ENCODE measurements at regions not wholly inside any gene's neighbourhood (a gene's known extent, or its start where the extent isn't known, plus 50 kb on each side); places are given as distances from the start of the nearest gene placed in this dataset.

DNA sequence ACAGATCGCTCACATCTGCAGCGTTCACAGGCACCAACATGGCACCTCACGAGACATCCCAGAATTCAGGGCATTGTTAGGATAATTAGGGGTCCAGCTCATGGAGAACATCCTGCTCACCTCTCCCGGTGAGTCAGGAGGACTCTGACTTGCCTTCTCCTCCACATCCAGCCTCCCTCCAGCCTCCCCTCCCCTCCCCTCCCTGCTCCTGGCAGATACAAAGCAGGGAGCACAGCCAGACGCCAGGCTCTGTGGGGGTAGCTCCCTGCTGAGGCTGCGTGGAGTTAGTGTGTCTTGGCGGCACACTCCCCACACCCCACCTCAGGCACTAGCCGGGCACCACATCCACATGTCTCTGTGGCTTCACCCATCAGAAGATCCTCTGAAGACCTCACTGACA is 320.6 kb downstream of the CXCL12 start:
- TF ChIP-seq, protein P1, sequence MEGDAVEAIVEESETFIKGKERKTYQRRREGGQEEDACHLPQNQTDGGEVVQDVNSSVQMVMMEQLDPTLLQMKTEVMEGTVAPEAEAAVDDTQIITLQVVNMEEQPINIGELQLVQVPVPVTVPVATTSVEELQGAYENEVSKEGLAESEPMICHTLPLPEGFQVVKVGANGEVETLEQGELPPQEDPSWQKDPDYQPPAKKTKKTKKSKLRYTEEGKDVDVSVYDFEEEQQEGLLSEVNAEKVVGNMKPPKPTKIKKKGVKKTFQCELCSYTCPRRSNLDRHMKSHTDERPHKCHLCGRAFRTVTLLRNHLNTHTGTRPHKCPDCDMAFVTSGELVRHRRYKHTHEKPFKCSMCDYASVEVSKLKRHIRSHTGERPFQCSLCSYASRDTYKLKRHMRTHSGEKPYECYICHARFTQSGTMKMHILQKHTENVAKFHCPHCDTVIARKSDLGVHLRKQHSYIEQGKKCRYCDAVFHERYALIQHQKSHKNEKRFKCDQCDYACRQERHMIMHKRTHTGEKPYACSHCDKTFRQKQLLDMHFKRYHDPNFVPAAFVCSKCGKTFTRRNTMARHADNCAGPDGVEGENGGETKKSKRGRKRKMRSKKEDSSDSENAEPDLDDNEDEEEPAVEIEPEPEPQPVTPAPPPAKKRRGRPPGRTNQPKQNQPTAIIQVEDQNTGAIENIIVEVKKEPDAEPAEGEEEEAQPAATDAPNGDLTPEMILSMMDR (IDR thresholded peaks at IDR 0.05; ENCODE audit: insufficient read depth, low read depth, low read length, missing control alignments) = no peak
- no peak overlapping the region for H3K4me3 ChIP-seq (ENCODE audit: low read length)
- no peak for DNase-seq (ENCODE audit: low read depth)

GRCh38 chr10:44063686-44064085 is 321.2 kb downstream of the CXCL12 start:
- TF ChIP-seq, protein P1 (IDR thresholded peaks at IDR 0.05; ENCODE audit: insufficient read depth, low read depth, low read length, missing control alignments) = no peak
- no peak for DNase-seq (ENCODE audit: low read depth)
- H3K4me3 ChIP-seq (ENCODE audit: low read length) = no peak overlapping the region

DNA sequence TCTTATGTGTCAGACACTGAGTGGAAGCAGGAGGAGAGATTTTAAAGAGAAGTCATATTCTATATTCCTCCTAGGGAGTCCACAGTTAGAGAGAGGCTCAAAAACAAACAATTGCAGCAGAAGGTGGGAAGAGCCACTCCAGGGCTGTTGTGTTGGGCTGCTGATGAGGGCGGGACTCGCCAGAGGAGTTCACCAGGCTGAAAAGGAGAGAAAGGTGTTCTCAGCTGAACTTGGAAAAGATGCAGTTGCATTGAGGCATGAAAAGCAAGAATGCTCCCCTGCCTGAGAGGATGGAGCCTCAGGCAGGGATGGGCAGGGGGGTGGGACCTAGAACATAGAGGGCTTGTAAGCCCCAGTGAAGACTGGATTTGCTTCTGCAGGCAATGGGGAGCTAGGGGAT is 324.2 kb downstream of the CXCL12 start:
- H3K4me3 ChIP-seq (ENCODE audit: low read length) = no peak overlapping the region
- no peak for DNase-seq (ENCODE audit: low read depth)
- TF ChIP-seq, protein P1 (IDR thresholded peaks at IDR 0.05; ENCODE audit: insufficient read depth, low read depth, low read length, missing control alignments) = no peak

DNA sequence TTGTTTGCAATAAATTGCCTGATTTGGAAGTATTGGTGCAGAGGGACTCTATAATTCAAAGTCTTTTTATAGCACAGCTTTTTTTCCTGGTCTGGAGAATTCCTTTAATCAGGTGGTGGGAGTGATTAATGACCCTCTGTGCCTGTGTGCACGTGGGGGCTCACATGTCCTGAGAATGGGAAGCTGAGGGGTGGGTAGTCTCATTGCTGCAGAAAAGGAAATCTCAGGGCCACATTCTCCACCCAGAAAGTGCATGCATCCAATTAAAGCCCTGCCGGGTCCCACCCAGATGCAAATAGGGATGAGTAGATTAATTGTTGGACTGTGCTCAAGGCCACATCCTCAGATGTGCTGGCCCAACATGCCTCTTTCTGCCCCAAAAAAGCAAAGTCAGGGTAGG is 324.7 kb downstream of the CXCL12 start:
- H3K4me3 ChIP-seq (ENCODE audit: low read length) = no peak overlapping the region
- no peak for DNase-seq (ENCODE audit: low read depth)
- TF ChIP-seq, protein P1 (IDR thresholded peaks at IDR 0.05; ENCODE audit: insufficient read depth, low read depth, low read length, missing control alignments) = no peak

DNA sequence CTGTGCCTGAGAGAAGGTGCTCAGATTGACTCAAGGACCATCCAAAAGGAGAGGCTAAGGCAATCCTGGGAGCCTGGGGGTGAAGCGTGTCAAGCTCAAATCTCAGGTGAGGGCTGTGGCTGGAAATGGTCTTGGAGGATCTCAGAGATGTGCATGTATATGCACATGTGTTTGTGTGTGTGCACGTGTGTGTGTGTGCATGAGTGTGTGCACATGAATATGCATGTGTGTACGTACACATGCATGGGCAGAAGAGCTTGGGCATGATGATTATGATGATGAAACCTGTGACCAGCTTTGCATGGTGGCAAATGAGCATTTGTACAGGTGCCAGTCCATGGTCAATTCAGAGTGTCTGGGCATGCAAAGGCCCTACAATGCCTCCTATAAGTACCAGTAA is 326.6 kb downstream of the CXCL12 start:
- H3K4me3 ChIP-seq (ENCODE audit: low read length) = no peak overlapping the region
- TF ChIP-seq, protein P1 (IDR thresholded peaks at IDR 0.05; ENCODE audit: insufficient read depth, low read depth, low read length, missing control alignments) = no peak
- no peak for DNase-seq (ENCODE audit: low read depth)

- TF ChIP-seq, protein P1 (IDR thresholded peaks at IDR 0.05; ENCODE audit: insufficient read depth, low read depth, low read length, missing control alignments) = no peak
- no peak for DNase-seq (ENCODE audit: low read depth)
Observed at GRCh38 chr10:44056967-44057805, 327.7 kb downstream of the CXCL12 start.

GRCh38 chr10:44056206-44056605 is 328.7 kb downstream of the CXCL12 start:
- TF ChIP-seq, protein P1 (IDR thresholded peaks at IDR 0.05; ENCODE audit: insufficient read depth, low read depth, low read length, missing control alignments) = no peak
- no peak for DNase-seq (ENCODE audit: low read depth)
- no peak overlapping the region for H3K4me3 ChIP-seq (ENCODE audit: low read length)

More at GRCh38 chr10:44056967-44057805, 327.7 kb downstream of the CXCL12 start:
- H3K4me3 ChIP-seq (ENCODE audit: low read length) = no peak overlapping the region

Data from epithelial cell of esophagus (primary cell).